Activated naive CD8-positive, alpha-beta T cell treated with anti-CD3 and anti-CD28 coated beads for 36 hours (primary cell): ENCODE measurements at regions not wholly inside any gene's neighbourhood (a gene's known extent, or its start where the extent isn't known, plus 50 kb on each side); places are given as distances from the start of the nearest gene placed in this dataset.
"Not testable (repeated sequence)": the region's sequence is repeated elsewhere in the genome, so short reads cannot be mapped to it uniquely, and the experiment has no call there.

ENCODE experiments used
- DNase-seq: peaks from one replicate; pipeline ENCODE4 v3.0.0; 2021
- H3K27ac Mint-ChIP-seq: one replicate; pipeline ENCODE4 v1.8.0; 2022; ENCODE audit warnings: mild to moderate bottlenecking, moderate library complexity, mixed read lengths
- H3K27me3 Mint-ChIP-seq: one replicate; pipeline ENCODE4 v1.8.0; 2022; ENCODE audit warnings: mild to moderate bottlenecking, mixed read lengths
- H3K36me3 Mint-ChIP-seq: one replicate; pipeline ENCODE4 v1.8.0; 2021; ENCODE audit warnings: mild to moderate bottlenecking, mixed read lengths
- H3K4me1 Mint-ChIP-seq: one replicate; pipeline ENCODE4 v1.8.0; 2021; ENCODE audit warnings: mixed read lengths
- H3K4me3 Mint-ChIP-seq: one replicate; pipeline ENCODE4 v1.8.0; 2022; ENCODE audit warnings: mild to moderate bottlenecking, moderate library complexity, mixed read lengths
- H3K9me3 Mint-ChIP-seq: one replicate; pipeline ENCODE4 v1.8.0; 2022; ENCODE audit warnings: mixed read lengths

- peaks cover 10% of the 10 kb centered on the region for H3K9me3 Mint-ChIP-seq
- not testable (repeated sequence) for H3K4me3 Mint-ChIP-seq, H3K4me1 Mint-ChIP-seq, H3K27me3 Mint-ChIP-seq, H3K36me3 Mint-ChIP-seq, DNase-seq, H3K27ac Mint-ChIP-seq
Observed at GRCh38 chr11:80699406-80700177, 1258.8 kb upstream of the TENM4 start.

GRCh38 chr11:80698637-80699036, 1257.8 kb upstream of the TENM4 start:
- Mint-ChIP-seq H3K27me3 (no peaks in the 10 kb centered on the region), H3K9me3 (peaks cover 10% of the 10 kb centered on the region), H3K36me3 (no peaks in the 10 kb centered on the region), H3K4me1 (no peaks in the 10 kb centered on the region), H3K27ac (no peak overlapping the region), H3K4me3 (no peak overlapping the region)
- DNase-seq = no peak

GRCh38 chr11:80694385-80694784, 1253.6 kb upstream of the TENM4 start:
- Mint-ChIP-seq H3K4me3 (no peak overlapping the region), H3K36me3 (no peaks in the 10 kb centered on the region), H3K27ac (no peak overlapping the region), H3K9me3 (peaks cover 3% of the 10 kb centered on the region), H3K4me1 (no peaks in the 10 kb centered on the region), H3K27me3 (no peaks in the 10 kb centered on the region)
- DNase-seq = no peak

GRCh38 chr11:80687941-80688340, 1247.1 kb upstream of the TENM4 start:
- no peak overlapping the region for H3K27ac Mint-ChIP-seq
- DNase-seq = no peak
- H3K36me3 Mint-ChIP-seq = no peaks in the 10 kb centered on the region
- H3K27me3 Mint-ChIP-seq = no peaks in the 10 kb centered on the region
- peaks cover 3% of the 10 kb centered on the region for H3K9me3 Mint-ChIP-seq
- H3K4me3 Mint-ChIP-seq = no peak overlapping the region
- H3K4me1 Mint-ChIP-seq = no peaks in the 10 kb centered on the region

- Mint-ChIP-seq H3K27ac (no peak overlapping the region), H3K27me3 (no peaks in the 10 kb centered on the region), H3K36me3 (no peaks in the 10 kb centered on the region), H3K9me3 (peaks cover 3% of the 10 kb centered on the region), H3K4me1 (no peaks in the 10 kb centered on the region), H3K4me3 (no peak overlapping the region)
- DNase-seq = no peak
Observed at GRCh38 chr11:80686889-80687288, 1246.1 kb upstream of the TENM4 start.

- H3K4me1 Mint-ChIP-seq = no peaks in the 10 kb centered on the region
- peaks cover 5% of the 10 kb centered on the region for H3K9me3 Mint-ChIP-seq
- no peak overlapping the region for H3K27ac Mint-ChIP-seq
- no peaks in the 10 kb centered on the region for H3K36me3 Mint-ChIP-seq
- no peaks in the 10 kb centered on the region for H3K27me3 Mint-ChIP-seq
- no peak for DNase-seq
- H3K4me3 Mint-ChIP-seq = no peak overlapping the region
Observed at GRCh38 chr11:80673566-80673965, 1232.7 kb upstream of the TENM4 start.

GRCh38 chr11:80669620-80670019, 1228.8 kb upstream of the TENM4 start:
- no peaks in the 10 kb centered on the region for H3K4me1 Mint-ChIP-seq
- peaks cover 5% of the 10 kb centered on the region for H3K9me3 Mint-ChIP-seq
- DNase-seq = no peak
- H3K36me3 Mint-ChIP-seq = no peaks in the 10 kb centered on the region
- H3K4me3 Mint-ChIP-seq = no peak overlapping the region
- no peaks in the 10 kb centered on the region for H3K27me3 Mint-ChIP-seq
- H3K27ac Mint-ChIP-seq = no peak overlapping the region

GRCh38 chr11:80668039-80668438, 1227.2 kb upstream of the TENM4 start:
- H3K27me3 Mint-ChIP-seq = no peaks in the 10 kb centered on the region
- H3K27ac Mint-ChIP-seq = no peak overlapping the region
- no peaks in the 10 kb centered on the region for H3K36me3 Mint-ChIP-seq
- no peaks in the 10 kb centered on the region for H3K4me1 Mint-ChIP-seq
- H3K9me3 Mint-ChIP-seq = peaks cover 6% of the 10 kb centered on the region
- no peak for DNase-seq
- H3K4me3 Mint-ChIP-seq = no peak overlapping the region

GRCh38 chr11:80655834-80656233, 1215.0 kb upstream of the TENM4 start:
- no peak for DNase-seq
- H3K27me3 Mint-ChIP-seq = no peaks in the 10 kb centered on the region
- H3K36me3 Mint-ChIP-seq = no peaks in the 10 kb centered on the region
- H3K27ac Mint-ChIP-seq = no peak overlapping the region
- peaks cover 1% of the 10 kb centered on the region for H3K9me3 Mint-ChIP-seq
- H3K4me1 Mint-ChIP-seq = no peaks in the 10 kb centered on the region
- H3K4me3 Mint-ChIP-seq = no peak overlapping the region

GRCh38 chr11:80650966-80651365, 1210.1 kb upstream of the TENM4 start:
- no peak overlapping the region for H3K4me3 Mint-ChIP-seq
- no peaks in the 10 kb centered on the region for H3K27me3 Mint-ChIP-seq
- H3K4me1 Mint-ChIP-seq = no peaks in the 10 kb centered on the region
- no peaks in the 10 kb centered on the region for H3K36me3 Mint-ChIP-seq
- DNase-seq = no peak
- H3K27ac Mint-ChIP-seq = no peak overlapping the region
- H3K9me3 Mint-ChIP-seq = peaks cover 1% of the 10 kb centered on the region

- no peak for DNase-seq
- no peaks in the 10 kb centered on the region for H3K9me3 Mint-ChIP-seq
- no peaks in the 10 kb centered on the region for H3K4me1 Mint-ChIP-seq
- H3K36me3 Mint-ChIP-seq = no peaks in the 10 kb centered on the region
- H3K4me3 Mint-ChIP-seq = no peak overlapping the region
- H3K27ac Mint-ChIP-seq = no peak overlapping the region
- H3K27me3 Mint-ChIP-seq = no peaks in the 10 kb centered on the region
Observed at GRCh38 chr11:80649186-80649585, 1208.4 kb upstream of the TENM4 start.

GRCh38 chr11:80638296-80638695, 1197.5 kb upstream of the TENM4 start:
- H3K4me3 Mint-ChIP-seq = no peak overlapping the region
- H3K27ac Mint-ChIP-seq = no peak overlapping the region
- H3K9me3 Mint-ChIP-seq = peaks cover 2% of the 10 kb centered on the region
- no peak for DNase-seq
- no peaks in the 10 kb centered on the region for H3K36me3 Mint-ChIP-seq
- H3K4me1 Mint-ChIP-seq = no peaks in the 10 kb centered on the region
- no peaks in the 10 kb centered on the region for H3K27me3 Mint-ChIP-seq

GRCh38 chr11:80637571-80637970, 1196.7 kb upstream of the TENM4 start:
- H3K4me3 Mint-ChIP-seq = no peak overlapping the region
- H3K27me3 Mint-ChIP-seq = no peaks in the 10 kb centered on the region
- H3K4me1 Mint-ChIP-seq = no peaks in the 10 kb centered on the region
- H3K9me3 Mint-ChIP-seq = peaks cover 2% of the 10 kb centered on the region
- DNase-seq = no peak
- no peak overlapping the region for H3K27ac Mint-ChIP-seq
- no peaks in the 10 kb centered on the region for H3K36me3 Mint-ChIP-seq

- DNase-seq = no peak
- no peaks in the 10 kb centered on the region for H3K27me3 Mint-ChIP-seq
- no peak overlapping the region for H3K27ac Mint-ChIP-seq
- no peaks in the 10 kb centered on the region for H3K9me3 Mint-ChIP-seq
- no peaks in the 10 kb centered on the region for H3K36me3 Mint-ChIP-seq
- no peaks in the 10 kb centered on the region for H3K4me1 Mint-ChIP-seq
- no peak overlapping the region for H3K4me3 Mint-ChIP-seq
Observed at GRCh38 chr11:80636999-80637398, 1196.2 kb upstream of the TENM4 start.

GRCh38 chr11:80635178-80635577, 1194.3 kb upstream of the TENM4 start:
- no peak for DNase-seq
- no peaks in the 10 kb centered on the region for H3K36me3 Mint-ChIP-seq
- H3K27ac Mint-ChIP-seq = no peak overlapping the region
- H3K4me1 Mint-ChIP-seq = no peaks in the 10 kb centered on the region
- no peak overlapping the region for H3K4me3 Mint-ChIP-seq
- no peaks in the 10 kb centered on the region for H3K9me3 Mint-ChIP-seq
- no peaks in the 10 kb centered on the region for H3K27me3 Mint-ChIP-seq

GRCh38 chr11:80632691-80633090, 1191.9 kb upstream of the TENM4 start:
- Mint-ChIP-seq H3K27ac (no peak overlapping the region), H3K9me3 (peaks cover 1% of the 10 kb centered on the region), H3K27me3 (no peaks in the 10 kb centered on the region), H3K4me1 (no peaks in the 10 kb centered on the region), H3K36me3 (no peaks in the 10 kb centered on the region), H3K4me3 (no peak overlapping the region)
- DNase-seq = no peak
